ENCODE measurements at regions not wholly inside any gene's neighbourhood (a gene's known extent, or its start where the extent isn't known, plus 50 kb on each side); places are given as distances from the start of the nearest gene placed in this dataset.

DNA sequence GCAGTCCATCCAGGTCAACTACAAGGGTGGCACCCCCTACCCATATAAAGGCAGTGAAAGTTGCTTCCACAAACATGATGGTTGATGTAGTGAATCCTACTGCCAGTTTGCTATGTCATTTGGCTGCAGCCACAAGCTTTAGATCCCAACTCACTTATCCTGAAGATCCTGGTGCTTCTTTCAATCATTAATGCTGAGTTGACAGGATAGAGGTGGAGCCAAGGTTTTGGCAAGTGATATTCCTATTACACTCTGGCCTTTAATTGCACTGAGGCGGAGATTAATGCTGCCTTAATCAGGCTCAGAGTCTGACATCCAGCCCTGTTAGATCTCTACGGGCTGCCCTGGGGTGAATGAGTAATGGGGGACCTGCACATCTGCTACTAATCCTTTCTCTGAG is 542.4 kb upstream of the ARX start:
- TF ChIP-seq SUZ12 (IDR thresholded peaks at IDR 0.05) (no peak), HDGF (IDR thresholded peaks at IDR 0.05; ENCODE audit: borderline replicate concordance) (no peak), ELF4 (IDR thresholded peaks at IDR 0.05) (no peak), CTBP1 (IDR thresholded peaks at IDR 0.05; ENCODE audit: borderline replicate concordance) (no peak), SP1 (IDR thresholded peaks at IDR 0.05) (no peak), BHLHE40 (IDR thresholded peaks at IDR 0.05; ENCODE audit: borderline replicate concordance) (no peak), FOXK2 (IDR thresholded peaks at IDR 0.05) (no peak), ARNT (IDR thresholded peaks at IDR 0.05) (no peak), FOXA1 (IDR thresholded peaks at IDR 0.05) (no peak)
- TF ChIP-seq, protein P1, sequence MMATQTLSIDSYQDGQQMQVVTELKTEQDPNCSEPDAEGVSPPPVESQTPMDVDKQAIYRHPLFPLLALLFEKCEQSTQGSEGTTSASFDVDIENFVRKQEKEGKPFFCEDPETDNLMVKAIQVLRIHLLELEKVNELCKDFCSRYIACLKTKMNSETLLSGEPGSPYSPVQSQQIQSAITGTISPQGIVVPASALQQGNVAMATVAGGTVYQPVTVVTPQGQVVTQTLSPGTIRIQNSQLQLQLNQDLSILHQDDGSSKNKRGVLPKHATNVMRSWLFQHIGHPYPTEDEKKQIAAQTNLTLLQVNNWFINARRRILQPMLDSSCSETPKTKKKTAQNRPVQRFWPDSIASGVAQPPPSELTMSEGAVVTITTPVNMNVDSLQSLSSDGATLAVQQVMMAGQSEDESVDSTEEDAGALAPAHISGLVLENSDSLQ (IDR thresholded peaks at IDR 0.05) = no peak

Measured in HEK293T (cell line).